PC-9 (cell line): ENCODE measurements at regions not wholly inside any gene's neighbourhood (a gene's known extent, or its start where the extent isn't known, plus 50 kb on each side); places are given as distances from the start of the nearest gene placed in this dataset.

Experiments used
- BruUV-seq: library from RNA; stranded (reverse); fragments of 400-500 nt; replicated peaks from 2 replicates; lab custom pipeline; 2021; lab: Mats Ljungman, UMichigan
- CTCF ChIA-PET: fragments of 300-600 bp; sonication (Branson Sonifier 250); formaldehyde crosslinking; loops from one replicate; lab custom pipeline; 2022; ENCODE audit warnings: antibody characterized with exemption; lab: Charles Lee
- POLR2A ChIA-PET: fragments of 300-600 bp; sonication (Branson Sonifier 250); formaldehyde crosslinking; loops from one replicate; lab custom pipeline; 2022; ENCODE audit warnings: antibody characterized with exemption; ENCODE audit not compliant: unreplicated experiment; lab: Charles Lee
- DNase-seq, 2 experiments: peaks; one replicate each; pipeline versions ENCODE4 v3.0.0 to v3.0.0-alpha.2; 2015 to 2022; ENCODE audit warnings: mixed read lengths in 1 of 2
- H2AFZ ChIP-seq: fragments of 200-600 bp; sonication (generic); 2 replicates; pipeline ENCODE4 v1.8.1; 2017; ENCODE audit warnings: antibody characterized with exemption
- H3F3A ChIP-seq: fragments of 200-600 bp; sonication (generic); 2 replicates; pipeline ENCODE4 v1.8.1; 2017; ENCODE audit warnings: antibody characterized with exemption, mild to moderate bottlenecking, low read depth; ENCODE audit not compliant: insufficient read depth
- H3K27ac ChIP-seq: fragments of 200-600 bp; sonication (generic); 2 replicates; pipeline ENCODE4 v1.6.1; 2016; ENCODE audit warnings: mixed run types
- H3K27me3 ChIP-seq: fragments of 200-600 bp; sonication (generic); 2 replicates; pipeline ENCODE4 v1.6.1; 2016; ENCODE audit warnings: low read depth, mixed run types; ENCODE audit not compliant: insufficient read depth
- H3K36me3 ChIP-seq: fragments of 200-600 bp; sonication (generic); 2 replicates; pipeline ENCODE4 v1.6.1; 2016; ENCODE audit warnings: low read depth, mixed run types
- H3K4me1 ChIP-seq: fragments of 200-600 bp; sonication (generic); replicated peaks from 2 replicates; pipeline ENCODE4 v1.6.1; 2016; ENCODE audit warnings: mixed run types; ENCODE audit not compliant: insufficient read depth
- H3K4me2 ChIP-seq: fragments of 200-600 bp; sonication (generic); 2 replicates; pipeline ENCODE4 v1.6.1; 2017; ENCODE audit warnings: mixed run types
- H3K4me3 ChIP-seq: fragments of 200-600 bp; sonication (generic); 2 replicates; pipeline ENCODE4 v1.6.1; 2016; ENCODE audit warnings: mixed run types
- H3K79me2 ChIP-seq: fragments of 200-600 bp; sonication (generic); 2 replicates; pipeline ENCODE4 v1.6.1; 2017; ENCODE audit warnings: low read depth, mixed run types
- H3K9me2 ChIP-seq: fragments of 200-600 bp; sonication (generic); 2 replicates; pipeline ENCODE4 v1.8.1; 2017; ENCODE audit warnings: mild to moderate bottlenecking; ENCODE audit not compliant: insufficient read depth
- H3K9me3 ChIP-seq: fragments of 200-600 bp; sonication (generic); 2 replicates; pipeline ENCODE4 v1.8.1; 2016; ENCODE audit warnings: low read depth; ENCODE audit not compliant: insufficient read depth
- H4K20me1 ChIP-seq: fragments of 200-600 bp; sonication (generic); 2 replicates; pipeline ENCODE4 v1.8.1; 2017; ENCODE audit not compliant: insufficient read depth
- EZH2 ChIP-seq: fragments of 200-600 bp; sonication (generic); IDR thresholded peaks from 2 replicates; pipeline ENCODE4 v1.8.0; 2017; ENCODE audit warnings: antibody characterized with exemption, low read depth
- intact Hi-C: fragments of 100-400 bp; cut with micrococcal nuclease; formaldehyde crosslinking; loops from one replicate; pipeline ENCODE4 v1.10.0; 2022; ENCODE audit not compliant: unreplicated experiment
- TF ChIP-seq, protein P1 (sequence below): fragments of 200-600 bp; sonication (generic); conservative IDR thresholded peaks from 2 replicates; pipeline ENCODE4 v1.6.1; 2017; ENCODE audit warnings: mixed run types, antibody characterized with exemption, mild to moderate bottlenecking, moderate library complexity

DNA sequence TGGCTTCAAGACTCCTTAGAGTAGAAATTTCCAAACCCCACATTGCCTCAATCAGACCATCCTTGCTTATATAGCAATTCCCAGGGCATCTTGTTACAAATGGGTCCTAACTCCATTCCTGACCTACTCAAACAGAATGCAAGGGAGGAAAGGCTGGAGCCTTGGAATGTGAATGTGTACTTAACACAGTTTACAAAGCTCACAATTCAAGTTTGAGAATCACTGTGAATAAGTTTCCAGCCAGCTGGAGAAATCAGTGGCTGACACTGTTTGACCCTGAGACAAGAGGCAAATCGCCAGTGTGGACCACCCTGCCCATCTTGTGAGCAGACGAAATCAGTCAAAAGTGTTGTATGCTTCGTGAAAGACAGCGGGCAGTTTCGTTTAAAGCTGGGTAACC is 65.5 kb downstream of the SOWAHC start:
- no peak overlapping the region for H3K4me2 ChIP-seq
- no peak overlapping the region for H2AFZ ChIP-seq
- 0 out of 2 replicates have a peak, but pooled peaks cover 4% of the 10 kb centered on the region for H3K4me1 ChIP-seq
- no peaks in the 10 kb centered on the region for H3K79me2 ChIP-seq
- no peak overlapping the region for H3K4me3 ChIP-seq
- H3K27me3 ChIP-seq: no peaks in the 10 kb centered on the region
- no peak for DNase-seq
- H3F3A ChIP-seq: no peaks in the 10 kb centered on the region
- no peaks in the 10 kb centered on the region for H4K20me1 ChIP-seq
- no peaks in the 10 kb centered on the region for H3K9me2 ChIP-seq
- H3K9me3 ChIP-seq: no peaks in the 10 kb centered on the region
- H3K36me3 ChIP-seq: no peaks in the 10 kb centered on the region
- TF ChIP-seq EZH2: no peak
- TF ChIP-seq, protein P1, sequence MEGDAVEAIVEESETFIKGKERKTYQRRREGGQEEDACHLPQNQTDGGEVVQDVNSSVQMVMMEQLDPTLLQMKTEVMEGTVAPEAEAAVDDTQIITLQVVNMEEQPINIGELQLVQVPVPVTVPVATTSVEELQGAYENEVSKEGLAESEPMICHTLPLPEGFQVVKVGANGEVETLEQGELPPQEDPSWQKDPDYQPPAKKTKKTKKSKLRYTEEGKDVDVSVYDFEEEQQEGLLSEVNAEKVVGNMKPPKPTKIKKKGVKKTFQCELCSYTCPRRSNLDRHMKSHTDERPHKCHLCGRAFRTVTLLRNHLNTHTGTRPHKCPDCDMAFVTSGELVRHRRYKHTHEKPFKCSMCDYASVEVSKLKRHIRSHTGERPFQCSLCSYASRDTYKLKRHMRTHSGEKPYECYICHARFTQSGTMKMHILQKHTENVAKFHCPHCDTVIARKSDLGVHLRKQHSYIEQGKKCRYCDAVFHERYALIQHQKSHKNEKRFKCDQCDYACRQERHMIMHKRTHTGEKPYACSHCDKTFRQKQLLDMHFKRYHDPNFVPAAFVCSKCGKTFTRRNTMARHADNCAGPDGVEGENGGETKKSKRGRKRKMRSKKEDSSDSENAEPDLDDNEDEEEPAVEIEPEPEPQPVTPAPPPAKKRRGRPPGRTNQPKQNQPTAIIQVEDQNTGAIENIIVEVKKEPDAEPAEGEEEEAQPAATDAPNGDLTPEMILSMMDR: no peak
- intact Hi-C loops: no loop called here
- BruUV-seq: no TSS peak
- ChIA-PET POLR2A (interaction anchor here (0.6 kb wide), 1 partner anchor 21 kb away, joined by 5 read pairs; no protein-coding TSS in a partner anchor), CTCF (interaction anchor here (0.6 kb wide), 1 partner anchor 559 kb away, joined by 4 read pairs; no protein-coding TSS in a partner anchor)
- no peak overlapping the region for H3K27ac ChIP-seq

DNA sequence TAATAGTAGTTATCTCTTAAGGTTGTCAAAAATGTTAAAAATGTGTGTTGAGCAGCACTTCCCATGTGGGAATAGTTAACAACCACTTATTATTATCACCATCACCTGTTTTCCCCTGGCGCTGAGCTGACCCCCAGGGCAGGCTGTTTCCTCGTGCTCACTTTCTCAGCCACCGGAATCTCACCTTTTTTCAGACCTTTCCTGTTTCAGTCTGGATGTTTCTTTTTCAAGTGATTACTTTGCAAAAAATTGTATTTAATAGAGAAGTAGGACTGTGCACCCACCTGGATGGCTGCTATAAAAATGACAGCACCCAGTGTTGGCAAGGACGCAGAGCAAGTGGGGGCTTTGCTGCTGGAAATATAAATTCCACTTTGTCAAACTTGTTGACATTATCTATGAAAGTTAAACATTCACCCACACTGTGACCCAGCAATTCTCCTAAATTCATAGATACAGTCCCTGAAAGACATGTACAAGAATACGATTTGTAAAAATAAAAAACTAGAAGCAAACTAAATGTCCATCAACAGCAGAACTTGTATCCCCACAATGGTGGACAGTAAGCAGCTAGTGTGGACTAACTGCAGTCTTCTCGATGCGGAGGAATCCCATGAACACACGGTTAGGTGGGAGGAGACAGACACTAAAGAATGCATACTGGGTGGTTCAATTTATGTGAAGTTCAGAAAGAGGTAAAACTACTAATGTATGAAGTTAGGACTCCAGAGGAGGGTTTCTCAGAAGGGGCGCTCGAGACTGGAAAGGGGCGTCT is 66.5 kb downstream of the SOWAHC start:
- no peak overlapping the region for H3K27ac ChIP-seq

DNA sequence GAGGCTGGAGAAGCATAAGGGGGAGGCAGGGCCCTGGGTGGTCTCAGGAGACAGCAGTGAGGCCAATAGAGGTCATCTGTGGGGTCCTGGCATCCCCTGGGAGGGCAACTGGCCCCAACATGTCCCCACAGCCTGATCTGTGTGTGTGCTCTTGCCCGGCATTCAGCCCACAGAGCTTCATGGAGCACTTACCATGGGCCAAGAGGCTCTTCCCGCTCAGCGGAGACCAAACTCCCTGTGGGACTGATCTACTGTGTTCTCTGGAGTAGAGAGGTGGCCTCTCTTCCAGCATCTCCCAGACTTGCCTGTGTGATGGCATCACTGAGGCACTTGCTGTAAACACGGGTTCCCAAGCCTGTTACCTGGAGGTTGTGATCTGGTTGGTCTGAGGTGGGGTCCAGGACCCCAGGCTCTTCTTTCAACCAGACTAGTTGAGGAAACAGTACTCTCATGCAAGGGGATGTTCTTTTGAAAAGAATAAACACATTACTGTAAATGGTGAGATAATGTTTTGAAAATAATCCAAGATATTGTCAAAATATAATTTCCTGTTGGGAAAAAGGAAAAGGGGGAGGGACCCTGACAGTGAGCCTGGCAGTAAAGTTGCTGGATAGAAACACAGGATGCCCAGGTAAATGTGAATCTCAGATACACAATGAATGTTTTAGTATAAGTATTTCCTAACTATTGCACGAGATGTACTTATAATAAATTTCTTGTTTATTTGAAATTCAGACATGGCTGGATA is 67.6 kb downstream of the SOWAHC start:
- ChIA-PET CTCF (no interaction called here), POLR2A (no interaction called here)
- no peaks in the 10 kb centered on the region for H4K20me1 ChIP-seq
- H2AFZ ChIP-seq: no peak overlapping the region
- TF ChIP-seq, protein P1: no peak
- TF ChIP-seq EZH2: no peak
- 0 out of 2 replicates have a peak, but pooled peaks cover 4% of the 10 kb centered on the region for H3K4me1 ChIP-seq
- H3F3A ChIP-seq: no peaks in the 10 kb centered on the region
- no peak overlapping the region for H3K27ac ChIP-seq
- no peaks in the 10 kb centered on the region for H3K27me3 ChIP-seq
- no peaks in the 10 kb centered on the region for H3K9me2 ChIP-seq
- H3K4me3 ChIP-seq: no peak overlapping the region
- no peak overlapping the region for H3K4me2 ChIP-seq
- no peaks in the 10 kb centered on the region for H3K79me2 ChIP-seq
- no peaks in the 10 kb centered on the region for H3K9me3 ChIP-seq
- BruUV-seq: no TSS peak
- intact Hi-C loops: no loop called here
- no peaks in the 10 kb centered on the region for H3K36me3 ChIP-seq
- no peak for DNase-seq

More for the DNA sequence above, 66.5 kb downstream of the SOWAHC start:
- no peak overlapping the region for H3K4me3 ChIP-seq
- no peak overlapping the region for H2AFZ ChIP-seq
- CTCF ChIA-PET: no interaction called here
- no peaks in the 10 kb centered on the region for H4K20me1 ChIP-seq
- H3K4me2 ChIP-seq: no peak overlapping the region
- POLR2A ChIA-PET: interaction anchor here (0.7 kb wide), 1 partner anchor 10 kb away, joined by 4 read pairs; no protein-coding TSS in a partner anchor
- TF ChIP-seq, protein P1: no peak
- no peak for TF ChIP-seq EZH2
- no TSS peak for BruUV-seq
- intact Hi-C loops: no loop called here
- no peaks in the 10 kb centered on the region for H3K79me2 ChIP-seq
- no peaks in the 10 kb centered on the region for H3K36me3 ChIP-seq
- H3K9me3 ChIP-seq: no peaks in the 10 kb centered on the region
- H3F3A ChIP-seq: no peaks in the 10 kb centered on the region
- no peak for DNase-seq
- no peaks in the 10 kb centered on the region for H3K9me2 ChIP-seq
- H3K4me1 ChIP-seq: 0 out of 2 replicates have a peak, but pooled peaks cover 4% of the 10 kb centered on the region
- H3K27me3 ChIP-seq: no peaks in the 10 kb centered on the region
